ENCODE measurements at regions not wholly inside any gene's neighbourhood (a gene's known extent, or its start where the extent isn't known, plus 50 kb on each side); places are given as distances from the start of the nearest gene placed in this dataset.
"Not testable (repeated sequence)": the region's sequence is repeated elsewhere in the genome, so short reads cannot be mapped to it uniquely, and the experiment has no call there.

- DNase-seq (ENCODE audit: low read depth) = no peak
Observed at GRCh38 chr6:134674562-134674961, 275.3 kb downstream of the ALDH8A1 start.

- DNase-seq (ENCODE audit: low read depth) = no peak
Observed at GRCh38 chr6:134669485-134669884, 280.4 kb downstream of the ALDH8A1 start.

- no peak for DNase-seq (ENCODE audit: low read depth)
Observed at GRCh38 chr6:134667111-134667510, 282.8 kb downstream of the ALDH8A1 start.

- DNase-seq (ENCODE audit: low read depth) = no peak
Observed at GRCh38 chr6:134666125-134666524, 283.8 kb downstream of the ALDH8A1 start.

DNA sequence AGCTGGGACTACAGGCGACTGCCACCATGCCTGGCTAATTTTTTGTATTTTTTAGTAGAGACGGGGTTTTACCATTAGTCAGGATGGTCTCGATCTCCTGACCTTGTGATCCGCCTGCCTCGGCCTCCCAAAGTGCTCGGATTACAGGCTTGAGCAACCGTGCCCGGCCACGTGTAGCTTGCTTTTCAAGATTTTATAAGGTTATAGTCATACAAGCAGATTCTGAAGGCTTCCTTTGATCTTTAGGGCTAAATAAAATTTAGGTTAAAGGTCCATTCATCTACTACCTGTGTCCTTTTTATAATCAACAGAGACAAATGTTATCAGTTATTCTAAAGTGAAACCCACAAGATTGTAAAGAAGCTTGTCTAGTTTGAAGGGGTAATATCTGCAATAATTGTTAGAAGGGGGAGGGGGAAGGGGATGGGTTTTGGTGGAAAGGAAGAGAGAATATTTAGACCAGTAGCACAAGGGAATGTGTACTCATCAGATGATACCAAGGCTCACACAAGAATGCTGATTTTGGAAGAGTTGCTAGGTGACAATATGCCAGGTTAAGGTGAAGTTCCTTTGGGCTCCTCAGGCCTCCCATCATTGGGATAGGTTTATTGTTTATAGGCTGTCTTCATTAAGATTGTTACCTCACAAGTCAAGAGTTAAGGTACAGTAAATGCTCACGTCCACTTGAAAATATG lies 284.7 kb downstream of the ALDH8A1 start:
- no peak for DNase-seq (ENCODE audit: low read depth)

- no peak for DNase-seq (ENCODE audit: low read depth)
Observed at GRCh38 chr6:134663800-134664535, 285.9 kb downstream of the ALDH8A1 start.

GRCh38 chr6:134663356-134663755 lies 286.5 kb downstream of the ALDH8A1 start:
- DNase-seq (ENCODE audit: low read depth) = no peak

GRCh38 chr6:134662077-134662700 lies 287.7 kb downstream of the ALDH8A1 start:
- DNase-seq (ENCODE audit: low read depth) = no peak

DNA sequence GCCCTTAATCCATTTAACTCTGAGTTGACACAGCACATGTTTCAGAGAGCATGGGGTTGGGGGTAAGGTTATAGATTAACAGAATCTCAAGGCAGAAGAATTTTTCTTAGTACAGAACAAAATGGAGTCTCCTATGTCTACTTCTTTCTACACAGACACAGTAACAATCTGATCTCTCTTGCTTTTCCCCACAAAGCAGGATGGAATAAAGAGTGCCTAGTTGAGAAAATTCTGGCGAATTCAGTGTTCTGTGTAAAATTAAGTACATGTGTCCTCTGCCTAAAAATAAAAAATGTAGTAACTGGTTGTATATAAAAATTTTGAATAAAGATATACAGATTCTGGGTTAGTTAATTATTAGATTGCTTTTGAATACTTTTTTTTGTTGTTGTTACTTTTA lies 290.0 kb downstream of the ALDH8A1 start:
- not testable (repeated sequence) for DNase-seq (ENCODE audit: low read depth)

DNA sequence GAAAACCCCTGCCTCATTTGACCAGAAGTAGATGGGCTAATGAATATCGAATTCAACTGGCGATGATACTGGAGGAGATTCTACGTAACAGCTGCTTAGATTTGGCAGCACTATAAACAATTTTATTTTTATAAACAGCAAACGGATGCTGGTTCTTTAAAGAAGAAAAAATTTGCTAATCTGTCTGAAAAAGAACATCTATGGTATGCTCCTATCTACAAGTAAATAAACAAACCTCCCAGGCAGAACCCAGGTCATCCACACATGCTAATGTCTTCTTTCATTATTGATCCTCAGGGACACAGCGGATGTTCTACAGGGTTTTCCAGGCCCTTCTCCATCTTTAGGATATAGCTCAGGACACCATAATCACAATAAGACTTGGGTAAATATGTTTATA lies 291.3 kb downstream of the ALDH8A1 start:
- DNase-seq (ENCODE audit: low read depth) = no peak

DNA sequence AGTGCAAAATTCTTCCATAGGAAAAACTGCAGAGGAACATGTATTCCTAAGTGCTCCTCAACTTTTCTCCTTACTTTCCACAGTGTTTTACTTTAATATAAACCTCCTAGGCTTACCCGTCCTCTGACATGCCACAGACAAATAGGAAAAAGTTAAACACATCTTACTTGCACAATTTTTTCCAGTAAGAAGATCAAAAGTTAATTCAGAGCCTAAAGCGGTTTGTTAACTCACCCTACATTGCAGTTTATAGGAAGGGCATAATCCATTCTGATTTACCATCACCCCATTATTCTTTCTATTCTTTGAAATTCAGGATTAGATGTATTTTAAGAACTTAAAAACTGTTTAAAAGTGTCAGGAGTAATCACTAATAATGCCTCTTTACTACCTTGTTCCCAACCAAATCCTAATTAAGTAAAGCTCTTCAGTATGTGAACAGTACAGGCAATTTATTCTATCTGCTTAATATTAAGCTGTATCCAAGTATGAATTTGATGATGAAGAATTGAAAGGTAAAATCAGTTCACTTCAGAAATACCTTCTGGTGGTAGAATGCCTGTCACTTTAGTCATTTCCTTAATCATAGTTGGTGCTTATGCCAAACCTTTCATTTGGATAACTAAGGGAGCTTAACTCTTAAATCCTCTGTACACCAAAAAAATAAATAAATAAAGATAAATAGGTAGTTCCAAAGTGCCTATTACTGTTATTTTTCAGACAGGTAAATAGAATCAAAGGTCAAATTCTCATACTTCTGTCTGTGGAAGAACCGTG lies 292.0 kb downstream of the ALDH8A1 start:
- no peak for DNase-seq (ENCODE audit: low read depth)

DNA sequence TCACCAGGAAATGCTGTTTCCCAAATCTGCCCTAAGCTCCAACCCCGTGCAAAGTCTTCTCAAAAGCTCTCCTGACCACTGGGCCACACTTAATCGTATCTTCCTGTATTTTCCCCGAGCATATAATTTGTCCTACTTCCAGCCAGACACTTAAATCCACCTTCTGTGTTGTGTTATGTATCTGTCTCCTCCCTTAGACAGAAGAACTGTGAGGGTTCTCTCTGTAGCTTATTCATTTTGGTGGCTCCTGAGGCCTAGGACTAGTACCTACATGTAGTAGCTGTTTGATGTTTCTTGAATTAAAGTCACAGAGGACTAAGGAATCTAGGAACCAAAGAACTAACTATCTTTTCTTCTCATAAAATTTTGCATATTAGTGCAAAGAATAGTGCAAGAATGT lies 292.6 kb downstream of the ALDH8A1 start:
- no peak for DNase-seq (ENCODE audit: low read depth)

- DNase-seq (ENCODE audit: low read depth) = no peak
Observed at GRCh38 chr6:134654751-134655150, 295.1 kb downstream of the ALDH8A1 start.

GRCh38 chr6:134651519-134651918 lies 298.4 kb downstream of the ALDH8A1 start:
- no peak for DNase-seq (ENCODE audit: low read depth)

DNA sequence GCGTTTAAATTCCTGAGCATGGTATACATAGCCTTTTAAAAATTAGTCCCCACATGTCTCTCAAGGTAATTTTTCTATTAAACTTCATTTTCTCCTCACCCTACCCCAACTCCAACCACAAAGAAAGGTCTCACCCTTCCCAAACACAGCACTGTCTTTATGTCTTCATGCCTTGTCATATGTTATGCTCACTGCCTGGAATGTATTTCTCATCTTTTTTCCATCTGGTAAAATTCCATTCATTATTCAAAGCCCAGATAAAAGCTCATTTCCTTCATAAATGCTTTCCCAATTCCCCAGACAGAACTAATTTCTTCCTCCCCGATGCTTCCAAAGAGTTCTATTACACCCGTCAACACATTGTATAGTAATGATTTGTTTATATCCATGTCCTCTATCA lies 302.0 kb downstream of the ALDH8A1 start:
- DNase-seq (ENCODE audit: low read depth) = no peak

- DNase-seq (ENCODE audit: low read depth) = no peak
Observed at GRCh38 chr6:134642819-134643218, 307.1 kb downstream of the ALDH8A1 start.

- no peak for DNase-seq (ENCODE audit: low read depth)
Observed at GRCh38 chr6:134642279-134642678, 307.6 kb downstream of the ALDH8A1 start.

DNA sequence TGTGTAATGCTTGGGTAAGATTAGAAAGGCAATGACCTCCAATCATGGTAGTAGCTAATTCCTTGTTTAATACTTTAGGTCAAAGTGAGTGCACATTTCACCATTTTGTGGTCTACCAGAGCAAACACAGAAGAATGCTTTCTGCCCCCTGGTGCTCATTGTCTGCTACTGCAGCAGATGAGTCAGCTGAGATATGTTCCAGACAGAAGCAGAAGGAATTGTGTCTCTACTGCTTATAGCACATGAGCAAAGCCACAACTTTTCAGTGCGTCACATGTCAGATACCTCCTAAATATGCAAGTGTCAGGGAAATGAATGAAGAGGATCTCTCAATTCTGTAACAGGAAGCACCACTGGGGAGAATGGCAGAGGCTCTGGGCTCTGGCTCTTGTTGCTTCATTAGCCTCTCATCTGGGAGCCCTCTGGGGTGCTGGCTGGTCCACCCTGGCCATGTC lies 308.9 kb downstream of the ALDH8A1 start:
- peak; percentile 63 for DNase-seq (ENCODE audit: low read depth)

GRCh38 chr6:134640229-134640628 lies 309.7 kb downstream of the ALDH8A1 start:
- DNase-seq (ENCODE audit: low read depth) = no peak

DNA sequence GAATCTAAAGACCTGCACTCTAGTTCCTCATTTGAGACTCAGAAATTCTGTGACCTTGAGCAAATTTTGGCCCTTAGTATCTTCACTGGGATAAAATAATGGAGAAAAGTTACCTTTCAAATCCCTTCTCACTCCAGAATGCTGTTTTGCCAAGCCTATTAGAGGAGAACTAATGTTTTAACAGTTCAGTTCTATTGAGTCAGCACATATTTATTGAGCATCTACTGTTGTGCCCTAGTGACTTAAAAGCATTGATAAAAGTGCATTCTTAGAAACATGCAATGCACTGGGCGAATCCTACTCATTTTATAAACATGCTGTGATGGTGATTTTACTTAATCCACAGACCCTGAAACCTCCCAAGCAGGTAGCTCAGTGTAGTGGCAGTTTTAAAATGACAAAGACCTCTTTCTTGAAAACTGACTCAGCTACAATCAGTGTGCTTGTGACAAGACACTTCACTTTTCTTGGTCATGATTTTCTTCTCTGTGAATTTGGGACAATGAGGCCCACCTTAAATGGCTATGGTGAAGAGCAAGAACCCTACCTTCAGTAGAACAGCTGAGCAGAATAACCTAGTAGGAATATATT lies 312.0 kb downstream of the ALDH8A1 start:
- DNase-seq (ENCODE audit: low read depth) = no peak

GRCh38 chr6:134637282-134637681 lies 312.6 kb downstream of the ALDH8A1 start:
- no peak for DNase-seq (ENCODE audit: low read depth)
